DMS79 treated with DMSO at 0.1 percent for 48 hours (cell line): ENCODE measurements at regions not wholly inside any gene's neighbourhood (a gene's known extent, or its start where the extent isn't known, plus 50 kb on each side); places are given as distances from the start of the nearest gene placed in this dataset.
"Not testable (repeated sequence)": the region's sequence is repeated elsewhere in the genome, so short reads cannot be mapped to it uniquely, and the experiment has no call there.

Source experiments
- DNase-seq: peaks from one replicate; lab custom pipeline; 2025; lab: John Stamatoyannopoulos, UW

GRCh38 chr1:5140962-5141361, 486.6 kb downstream of the AJAP1 start:
- no peak for DNase-seq

GRCh38 chr1:5140136-5140535, 485.7 kb downstream of the AJAP1 start:
- DNase-seq: peak; percentile 81

GRCh38 chr1:5129746-5130355, 475.4 kb downstream of the AJAP1 start:
- DNase-seq: no peak

GRCh38 chr1:5125208-5125607, 470.8 kb downstream of the AJAP1 start:
- no peak for DNase-seq

- no peak for DNase-seq
Observed at GRCh38 chr1:5120559-5120958, 466.1 kb downstream of the AJAP1 start.

GRCh38 chr1:5119366-5120234, 465.2 kb downstream of the AJAP1 start:
- no peak for DNase-seq

- DNase-seq: not testable (repeated sequence)
Observed at GRCh38 chr1:5118771-5119170, 464.4 kb downstream of the AJAP1 start.

- not testable (repeated sequence) for DNase-seq
Observed at GRCh38 chr1:5118292-5118691, 463.9 kb downstream of the AJAP1 start.

- no peak for DNase-seq
Observed at GRCh38 chr1:5111581-5111980, 457.2 kb downstream of the AJAP1 start.

- no peak for DNase-seq
Observed at GRCh38 chr1:5110508-5110907, 456.1 kb downstream of the AJAP1 start.

GRCh38 chr1:5109633-5110032, 455.2 kb downstream of the AJAP1 start:
- no peak for DNase-seq

- no peak for DNase-seq
Observed at GRCh38 chr1:5108740-5109139, 454.3 kb downstream of the AJAP1 start.

- DNase-seq: no peak
Observed at GRCh38 chr1:5105744-5106143, 451.3 kb downstream of the AJAP1 start.

- DNase-seq: peak; percentile 83
Observed at GRCh38 chr1:5099558-5099957, 445.1 kb downstream of the AJAP1 start.

- DNase-seq: peak; percentile 3
Observed at GRCh38 chr1:5098981-5099385, 444.6 kb downstream of the AJAP1 start.

GRCh38 chr1:5093042-5093441, 438.6 kb downstream of the AJAP1 start:
- no peak for DNase-seq

- no peak for DNase-seq
Observed at GRCh38 chr1:5084676-5085075, 430.3 kb downstream of the AJAP1 start.

GRCh38 chr1:5067246-5067645, 412.8 kb downstream of the AJAP1 start:
- no peak for DNase-seq

- no peak for DNase-seq
Observed at GRCh38 chr1:5053744-5054143, 399.3 kb downstream of the AJAP1 start.

- no peak for DNase-seq
Observed at GRCh38 chr1:5029136-5029535, 374.7 kb downstream of the AJAP1 start.

- DNase-seq: no peak
Observed at GRCh38 chr1:5012249-5012648, 357.8 kb downstream of the AJAP1 start.

GRCh38 chr1:5010656-5011055, 356.2 kb downstream of the AJAP1 start:
- DNase-seq: no peak

GRCh38 chr1:5010236-5010635, 355.8 kb downstream of the AJAP1 start:
- no peak for DNase-seq
